HEK293T (cell line): ENCODE measurements at regions not wholly inside any gene's neighbourhood (a gene's known extent, or its start where the extent isn't known, plus 50 kb on each side); places are given as distances from the start of the nearest gene placed in this dataset.

Experiments used
- CTCF ChIA-PET: fragments of 350-600 bp; formaldehyde crosslinking; extraction: SDS; loops from one replicate; lab custom pipeline; 2021; ENCODE audit warnings: antibody characterized with exemption, inconsistent platforms; lab: Yijun Ruan, JAX
- POLR2A ChIA-PET: fragments of 350-600 bp; formaldehyde crosslinking; extraction: SDS; loops from one replicate; lab custom pipeline; 2020; ENCODE audit warnings: antibody characterized with exemption, inconsistent platforms; lab: Yijun Ruan, JAX
- DNase-seq: peaks from one replicate; pipeline ENCODE4 v3.0.0; 2012; ENCODE audit warnings: mixed read lengths; ENCODE audit errors: extremely low spot score
- ARNT ChIP-seq: fragments of 450-650 bp; IDR thresholded peaks from 2 replicates; pipeline ENCODE4 v1.6.1; 2017; ENCODE audit warnings: mild to moderate bottlenecking
- BHLHE40 ChIP-seq: fragments of 450-650 bp; IDR thresholded peaks from 2 replicates; pipeline ENCODE4 v1.6.1; 2016; ENCODE audit warnings: mild to moderate bottlenecking, moderate library complexity, borderline replicate concordance
- CTBP1 ChIP-seq: fragments of 450-650 bp; IDR thresholded peaks from 2 replicates; pipeline ENCODE4 v1.6.1; 2016; ENCODE audit warnings: borderline replicate concordance
- ELF4 ChIP-seq: fragments of 450-650 bp; IDR thresholded peaks from 2 replicates; pipeline ENCODE4 v1.6.1; 2017; ENCODE audit warnings: antibody characterized with exemption
- FOXA1 ChIP-seq: fragments of 450-650 bp; IDR thresholded peaks from 2 replicates; pipeline ENCODE4 v1.6.1; 2016; ENCODE audit warnings: mild to moderate bottlenecking
- FOXK2 ChIP-seq: fragments of 450-650 bp; IDR thresholded peaks from 2 replicates; pipeline ENCODE4 v1.6.1; 2016; ENCODE audit warnings: mild to moderate bottlenecking
- FOXM1 ChIP-seq: fragments of 450-650 bp; IDR thresholded peaks from 2 replicates; pipeline ENCODE4 v1.6.1; 2017; ENCODE audit warnings: mild to moderate bottlenecking, borderline replicate concordance
- HDGF ChIP-seq: fragments of 450-650 bp; IDR thresholded peaks from 2 replicates; pipeline ENCODE4 v1.6.1; 2017; ENCODE audit warnings: antibody characterized with exemption, borderline replicate concordance
- L3MBTL2 ChIP-seq: fragments of 450-650 bp; conservative IDR thresholded peaks from 2 replicates; pipeline ENCODE4 v1.6.1; 2016; ENCODE audit warnings: mild to moderate bottlenecking
- LEF1 ChIP-seq: fragments of 450-650 bp; IDR thresholded peaks from 2 replicates; pipeline ENCODE4 v1.6.1; 2017; ENCODE audit warnings: mild to moderate bottlenecking, borderline replicate concordance
- NFRKB ChIP-seq: fragments of 450-650 bp; IDR thresholded peaks from 2 replicates; pipeline ENCODE4 v1.6.1; 2016; ENCODE audit warnings: mild to moderate bottlenecking, moderate library complexity
- PKNOX1 ChIP-seq: fragments of 450-650 bp; IDR thresholded peaks from 2 replicates; pipeline ENCODE4 v1.6.1; 2016
- SP1 ChIP-seq: fragments of 450-650 bp; IDR thresholded peaks from 2 replicates; pipeline ENCODE4 v1.6.1; 2017
- SUZ12 ChIP-seq: fragments of 450-650 bp; IDR thresholded peaks from 2 replicates; pipeline ENCODE4 v1.6.1; 2016; ENCODE audit warnings: mild to moderate bottlenecking
- TARDBP ChIP-seq: fragments of 450-650 bp; IDR thresholded peaks from 2 replicates; pipeline ENCODE4 v1.6.1; 2016
- ZNF384 ChIP-seq: fragments of 450-650 bp; IDR thresholded peaks from 2 replicates; pipeline ENCODE4 v1.6.1; 2016

DNA sequence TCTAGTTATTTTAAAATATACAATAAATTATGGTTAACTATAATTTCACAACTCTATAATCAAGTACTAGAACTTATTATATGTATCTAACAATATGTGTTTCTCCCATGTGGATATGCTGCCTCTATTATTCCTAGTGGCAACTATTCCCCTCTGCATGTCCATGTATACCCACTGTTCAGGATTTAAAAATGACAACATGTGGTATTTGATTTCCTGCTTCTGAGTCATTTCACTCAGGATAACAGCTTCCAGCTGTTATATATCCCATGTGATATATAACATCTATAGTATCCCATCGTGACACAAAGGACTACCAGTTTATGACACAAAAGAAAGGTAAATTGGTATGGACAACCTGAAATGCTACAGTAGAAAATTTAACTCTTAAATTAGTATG, 167.4 kb upstream of the TACR3 start:
- CTCF ChIA-PET: no interaction called here

DNA sequence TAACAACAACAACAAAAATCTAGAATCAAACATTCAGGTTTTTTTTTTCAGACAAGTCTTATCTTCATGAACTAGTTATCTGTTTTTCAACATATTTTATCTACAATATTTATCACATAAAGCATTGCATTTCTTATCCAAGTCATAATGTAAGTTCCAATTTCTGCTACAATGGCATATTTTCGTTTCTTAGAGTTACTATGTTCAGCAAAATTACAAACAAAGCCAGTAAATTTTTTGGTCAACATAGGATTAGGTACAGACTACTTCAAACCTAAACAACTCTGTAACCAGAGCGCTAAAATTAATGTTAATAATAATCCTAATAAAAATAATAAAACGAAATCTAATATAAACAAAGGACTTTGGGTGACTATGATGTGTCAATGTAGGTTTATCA, 165.4 kb upstream of the TACR3 start:
- POLR2A ChIA-PET: no interaction called here
- TF ChIP-seq HDGF (no peak), FOXM1 (no peak), FOXK2 (no peak), PKNOX1 (no peak), TARDBP (no peak), ARNT (no peak), BHLHE40 (no peak), FOXA1 (no peak), CTBP1 (no peak), SUZ12 (no peak), NFRKB (no peak), ELF4 (no peak), SP1 (no peak)
- CTCF ChIA-PET: no interaction called here
- no peak for DNase-seq

More for the DNA sequence above, 167.4 kb upstream of the TACR3 start:
- no peak for DNase-seq
- POLR2A ChIA-PET: no interaction called here
- TF ChIP-seq LEF1 (no peak), ZNF384 (no peak), SP1 (no peak), BHLHE40 (no peak), FOXK2 (no peak), SUZ12 (no peak), FOXM1 (no peak), HDGF (no peak), FOXA1 (no peak), TARDBP (no peak), PKNOX1 (no peak)

DNA sequence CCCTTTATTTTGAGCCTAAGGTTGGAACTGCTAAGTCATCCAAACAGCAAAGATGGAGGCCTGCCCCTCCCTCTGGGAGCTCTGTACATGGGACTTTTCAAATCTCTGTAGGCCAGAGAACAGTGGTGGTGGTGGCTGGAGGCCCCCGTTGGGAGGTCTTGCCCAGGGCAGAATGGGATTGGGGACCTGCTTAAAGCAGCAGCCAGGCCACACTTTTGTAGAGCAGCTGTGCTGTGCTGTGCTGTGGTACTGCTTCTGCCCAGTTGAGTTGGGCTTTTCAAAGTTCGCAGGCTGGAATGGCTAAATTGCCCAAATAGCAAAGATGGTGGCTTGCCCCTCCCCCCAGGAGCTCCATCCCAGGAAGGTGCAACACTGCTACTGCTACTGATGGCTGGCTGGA, 147.5 kb upstream of the TACR3 start:
- CTCF ChIA-PET: no interaction called here
- POLR2A ChIA-PET: no interaction called here
- DNase-seq: no peak
- TF ChIP-seq HDGF (no peak), FOXM1 (no peak), SUZ12 (no peak), LEF1 (no peak), BHLHE40 (no peak), ELF4 (no peak), FOXK2 (no peak), NFRKB (no peak), ARNT (no peak), PKNOX1 (no peak), L3MBTL2 (no peak), TARDBP (no peak), ZNF384 (no peak), CTBP1 (no peak), SP1 (no peak), FOXA1 (no peak)

- no peak for DNase-seq
- ChIA-PET CTCF (no interaction called here), POLR2A (no interaction called here)
- no peak for TF ChIP-seq FOXA1
- no peak for TF ChIP-seq SP1
Observed at GRCh38 chr4:103853627-103854026, 133.8 kb upstream of the TACR3 start.

- POLR2A ChIA-PET: no interaction called here
- CTCF ChIA-PET: no interaction called here
- TF ChIP-seq FOXM1 (no peak), FOXK2 (no peak), HDGF (no peak), L3MBTL2 (no peak), FOXA1 (no peak), LEF1 (no peak), ELF4 (no peak), ZNF384 (no peak), SUZ12 (no peak), BHLHE40 (no peak), PKNOX1 (no peak), SP1 (no peak), TARDBP (no peak)
- no peak for DNase-seq
Observed at GRCh38 chr4:103853146-103853545, 133.4 kb upstream of the TACR3 start.

DNA sequence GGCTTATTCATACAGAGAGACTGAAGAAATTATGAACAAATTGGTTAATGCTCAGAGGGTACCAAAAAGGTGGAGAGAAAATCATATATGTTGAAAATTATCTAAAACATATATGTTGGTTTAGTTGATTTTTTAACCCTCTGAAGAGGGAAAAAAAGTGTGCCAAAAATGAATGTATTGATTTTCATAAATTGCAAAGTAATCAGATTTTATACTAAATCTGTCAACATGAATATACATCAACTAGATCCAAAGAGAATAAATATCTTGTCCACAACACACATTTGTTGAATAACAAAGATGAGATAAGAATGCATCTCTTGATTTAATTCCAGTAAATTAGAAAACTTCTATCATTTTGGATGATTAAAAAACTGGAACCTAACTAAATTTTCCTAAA, 125.3 kb upstream of the TACR3 start:
- TF ChIP-seq NFRKB: no peak
- POLR2A ChIA-PET: no interaction called here
- DNase-seq: no peak
- CTCF ChIA-PET: no interaction called here

GRCh38 chr4:103842637-103843239, 123.0 kb upstream of the TACR3 start:
- no peak for TF ChIP-seq PKNOX1
- TF ChIP-seq ELF4: no peak
- TF ChIP-seq TARDBP: no peak
- no peak for TF ChIP-seq FOXK2
- TF ChIP-seq SP1: no peak
- TF ChIP-seq NFRKB: no peak
- no peak for TF ChIP-seq FOXM1
- no peak for TF ChIP-seq ARNT
- no peak for TF ChIP-seq L3MBTL2
- TF ChIP-seq SUZ12: no peak
- TF ChIP-seq CTBP1: no peak
- no peak for TF ChIP-seq LEF1
- TF ChIP-seq HDGF: no peak
- no peak for TF ChIP-seq FOXA1
- POLR2A ChIA-PET: no interaction called here
- DNase-seq: no peak
- CTCF ChIA-PET: no interaction called here
